MM.1S (cell line): ENCODE measurements at regions not wholly inside any gene's neighbourhood (a gene's known extent, or its start where the extent isn't known, plus 50 kb on each side); places are given as distances from the start of the nearest gene placed in this dataset.

Experiments
- EZH2 ChIP-seq: fragments of 300-600 bp; sonication (generic); optimal IDR thresholded peaks from 2 replicates; pipeline ENCODE3; 2017; ENCODE audit warnings: low read depth, mild to moderate bottlenecking, antibody characterized with exemption, low read length, mixed read lengths
- EZH2phosphoT487 ChIP-seq: fragments of 300-600 bp; sonication (generic); IDR thresholded peaks from 2 replicates; pipeline ENCODE4 v1.6.1; 2018; ENCODE audit warnings: antibody characterized with exemption, low read length
- TF ChIP-seq, protein P1 (sequence below): fragments of 300-600 bp; sonication (generic); IDR thresholded peaks from 2 replicates; pipeline ENCODE4 v1.5.1; 2016; ENCODE audit warnings: antibody characterized with exemption, low read length, mixed read lengths

DNA sequence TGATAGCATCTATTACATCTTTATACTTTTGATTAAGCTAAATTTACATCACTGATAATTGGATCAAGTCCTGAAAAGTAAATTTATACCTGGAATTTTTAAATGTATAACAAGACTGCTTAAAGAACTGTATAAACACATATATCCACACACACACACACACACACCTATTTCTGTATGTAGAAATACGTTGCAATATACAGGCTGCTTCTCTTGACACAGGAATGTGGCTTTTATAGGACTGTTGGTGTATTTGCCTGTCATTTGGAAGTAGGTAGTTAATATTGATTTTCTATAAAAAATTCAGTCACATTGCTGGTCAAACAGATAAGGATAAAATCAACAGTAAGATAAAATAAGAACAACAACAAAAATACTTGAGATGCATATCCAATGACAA is 708.5 kb upstream of the RAG2 start:
- no peak for TF ChIP-seq EZH2
- TF ChIP-seq, protein P1, sequence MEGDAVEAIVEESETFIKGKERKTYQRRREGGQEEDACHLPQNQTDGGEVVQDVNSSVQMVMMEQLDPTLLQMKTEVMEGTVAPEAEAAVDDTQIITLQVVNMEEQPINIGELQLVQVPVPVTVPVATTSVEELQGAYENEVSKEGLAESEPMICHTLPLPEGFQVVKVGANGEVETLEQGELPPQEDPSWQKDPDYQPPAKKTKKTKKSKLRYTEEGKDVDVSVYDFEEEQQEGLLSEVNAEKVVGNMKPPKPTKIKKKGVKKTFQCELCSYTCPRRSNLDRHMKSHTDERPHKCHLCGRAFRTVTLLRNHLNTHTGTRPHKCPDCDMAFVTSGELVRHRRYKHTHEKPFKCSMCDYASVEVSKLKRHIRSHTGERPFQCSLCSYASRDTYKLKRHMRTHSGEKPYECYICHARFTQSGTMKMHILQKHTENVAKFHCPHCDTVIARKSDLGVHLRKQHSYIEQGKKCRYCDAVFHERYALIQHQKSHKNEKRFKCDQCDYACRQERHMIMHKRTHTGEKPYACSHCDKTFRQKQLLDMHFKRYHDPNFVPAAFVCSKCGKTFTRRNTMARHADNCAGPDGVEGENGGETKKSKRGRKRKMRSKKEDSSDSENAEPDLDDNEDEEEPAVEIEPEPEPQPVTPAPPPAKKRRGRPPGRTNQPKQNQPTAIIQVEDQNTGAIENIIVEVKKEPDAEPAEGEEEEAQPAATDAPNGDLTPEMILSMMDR = no peak
- TF ChIP-seq EZH2phosphoT487 = no peak
